ENCODE measurements at regions not wholly inside any gene's neighbourhood (a gene's known extent, or its start where the extent isn't known, plus 50 kb on each side); places are given as distances from the start of the nearest gene placed in this dataset.

- TF ChIP-seq, protein P1, sequence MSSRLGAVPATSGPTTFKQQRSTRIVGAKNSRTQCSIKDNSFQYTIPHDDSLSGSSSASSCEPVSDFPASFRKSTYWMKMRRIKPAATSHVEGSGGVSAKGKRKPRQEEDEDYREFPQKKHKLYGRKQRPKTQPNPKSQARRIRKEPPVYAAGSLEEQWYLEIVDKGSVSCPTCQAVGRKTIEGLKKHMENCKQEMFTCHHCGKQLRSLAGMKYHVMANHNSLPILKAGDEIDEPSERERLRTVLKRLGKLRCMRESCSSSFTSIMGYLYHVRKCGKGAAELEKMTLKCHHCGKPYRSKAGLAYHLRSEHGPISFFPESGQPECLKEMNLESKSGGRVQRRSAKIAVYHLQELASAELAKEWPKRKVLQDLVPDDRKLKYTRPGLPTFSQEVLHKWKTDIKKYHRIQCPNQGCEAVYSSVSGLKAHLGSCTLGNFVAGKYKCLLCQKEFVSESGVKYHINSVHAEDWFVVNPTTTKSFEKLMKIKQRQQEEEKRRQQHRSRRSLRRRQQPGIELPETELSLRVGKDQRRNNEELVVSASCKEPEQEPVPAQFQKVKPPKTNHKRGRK (tag; IDR thresholded peaks at IDR 0.05): no peak
- no peak for TF ChIP-seq NCOR1 (IDR thresholded peaks at IDR 0.05)
- TF ChIP-seq ARHGAP35 (IDR thresholded peaks at IDR 0.05; ENCODE audit: partially characterized antibody): no peak
- TF ChIP-seq, protein P2, sequence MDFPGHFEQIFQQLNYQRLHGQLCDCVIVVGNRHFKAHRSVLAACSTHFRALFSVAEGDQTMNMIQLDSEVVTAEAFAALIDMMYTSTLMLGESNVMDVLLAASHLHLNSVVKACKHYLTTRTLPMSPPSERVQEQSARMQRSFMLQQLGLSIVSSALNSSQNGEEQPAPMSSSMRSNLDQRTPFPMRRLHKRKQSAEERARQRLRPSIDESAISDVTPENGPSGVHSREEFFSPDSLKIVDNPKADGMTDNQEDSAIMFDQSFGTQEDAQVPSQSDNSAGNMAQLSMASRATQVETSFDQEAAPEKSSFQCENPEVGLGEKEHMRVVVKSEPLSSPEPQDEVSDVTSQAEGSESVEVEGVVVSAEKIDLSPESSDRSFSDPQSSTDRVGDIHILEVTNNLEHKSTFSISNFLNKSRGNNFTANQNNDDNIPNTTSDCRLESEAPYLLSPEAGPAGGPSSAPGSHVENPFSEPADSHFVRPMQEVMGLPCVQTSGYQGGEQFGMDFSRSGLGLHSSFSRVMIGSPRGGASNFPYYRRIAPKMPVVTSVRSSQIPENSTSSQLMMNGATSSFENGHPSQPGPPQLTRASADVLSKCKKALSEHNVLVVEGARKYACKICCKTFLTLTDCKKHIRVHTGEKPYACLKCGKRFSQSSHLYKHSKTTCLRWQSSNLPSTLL (IDR thresholded peaks at IDR 0.05): no peak
- TF ChIP-seq SP1 (CRISPR knock-in tag; IDR thresholded peaks at IDR 0.05): no peak
Observed at GRCh38 chr9:16120727-16121126, 567.9 kb downstream of the CCDC171 start (continued).

DNA sequence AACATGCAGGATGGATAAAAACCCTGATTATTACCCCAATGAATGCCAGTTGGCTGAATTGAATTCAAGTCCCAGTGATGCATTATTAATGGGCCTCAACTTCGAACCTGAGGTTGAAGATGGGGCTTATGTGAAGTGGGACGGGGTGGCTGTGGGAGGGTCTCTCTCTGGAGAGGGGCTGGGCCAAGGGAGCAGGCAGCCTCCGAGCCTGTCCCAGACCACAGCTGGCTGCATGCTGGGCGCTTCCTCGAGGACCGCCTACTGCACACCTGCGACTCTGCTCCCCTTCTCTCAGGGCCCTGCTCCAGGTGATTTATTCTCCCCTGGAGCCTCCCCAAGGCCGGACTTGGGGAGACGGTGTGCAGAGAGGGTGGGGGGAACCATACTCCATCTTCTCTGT lies 568.3 kb downstream of the CCDC171 start:
- no peak overlapping the region for H3K4me3 ChIP-seq
- no peaks in the 10 kb centered on the region for H3K79me2 ChIP-seq (ENCODE audit: control insufficient read depth, insufficient read depth, low read length)
- POLR2A ChIA-PET: interaction anchor here (0.6 kb wide), 1 partner anchor 648 kb away, joined by 3 read pairs; no protein-coding TSS in a partner anchor
- WGBS (ENCODE audit: insufficient coverage, low coverage, missing lambda C conversion rate): 0% methylated on average over 4 of the region's 9 CpGs
- no peak for ATAC-seq
- no peak for FAIRE-seq
- H3K27ac ChIP-seq (ENCODE audit: extremely low read depth, low read depth, low read length): no peak overlapping the region
- H3K9me1 ChIP-seq (ENCODE audit: control insufficient read depth, insufficient read depth, low read length): no peaks in the 10 kb centered on the region
- intact Hi-C loops (cut with micrococcal nuclease): no loop called here
- H3K4me1 ChIP-seq (replicated peaks in 1 of 2; ENCODE audit: control insufficient read depth in 2 of 2, insufficient read depth in 2 of 2, low read length in 2 of 2): no peaks in the 10 kb centered on the region
- no peak overlapping the region for H2AFZ ChIP-seq (ENCODE audit: low read depth, low read length)
- no peaks in the 10 kb centered on the region for H3K9me3 ChIP-seq (replicated peaks; ENCODE audit: control insufficient read depth, insufficient read depth, low read depth, low read length)
- H3K9ac ChIP-seq (ENCODE audit: insufficient read depth in 1 of 2, low read depth in 2 of 2, low read length in 2 of 2): no peak overlapping the region
- in situ Hi-C loops (cut with MboI): no loop called here
- DNase-seq (ENCODE audit: extremely low read depth in 1 of 4, low spot score in 3 of 4): no peak
- CTCF ChIA-PET (ENCODE audit: low intra/inter-chr PET ratio): no interaction called here
- no peak overlapping the region for H3K4me2 ChIP-seq (ENCODE audit: insufficient read depth, low read length)
- H3K27me3 ChIP-seq (ENCODE audit: control insufficient read depth in 2 of 2, insufficient read depth in 2 of 2, low read length in 2 of 2): no peaks in the 10 kb centered on the region
- BruUV-seq (replicated peaks): no TSS peak
- no peaks in the 10 kb centered on the region for H4K20me1 ChIP-seq (replicated peaks; ENCODE audit: control insufficient read depth, insufficient read depth, low read length)
- no peaks in the 10 kb centered on the region for H3K36me3 ChIP-seq (ENCODE audit: control insufficient read depth, insufficient read depth, low read length)
- no peak for TF ChIP-seq ZBTB17 (CRISPR knock-in tag; IDR thresholded peaks at IDR 0.05)
- TF ChIP-seq RBM15 (IDR thresholded peaks at IDR 0.05; ENCODE audit: insufficient read depth, low read length): no peak
- TF ChIP-seq TEAD2 (tag; IDR thresholded peaks at IDR 0.05): no peak
- TF ChIP-seq ZSCAN29 (IDR thresholded peaks at IDR 0.05): no peak
- TF ChIP-seq POLR2AphosphoS5 (IDR thresholded peaks at IDR 0.05; ENCODE audit: control insufficient read depth, insufficient read depth, low read depth, low read length): no peak
- no peak for TF ChIP-seq TCF7 (IDR thresholded peaks at IDR 0.05; ENCODE audit: borderline replicate concordance)
- TF ChIP-seq MAFG (tag; conservative IDR thresholded peaks at IDR 0.05): no peak

Data from K562 (cell line).